ENCODE measurements at regions not wholly inside any gene's neighbourhood (a gene's known extent, or its start where the extent isn't known, plus 50 kb on each side); places are given as distances from the start of the nearest gene placed in this dataset.

- no peak overlapping the region for H3K4me3 ChIP-seq (replicated peaks; ENCODE audit: low read depth, low read length)
- DNase-seq (ENCODE audit: low read depth), result peak; percentile 22
- no peak for TF ChIP-seq CTCF (IDR thresholded peaks at IDR 0.05; ENCODE audit: low read length, missing control alignments)
These were observed 87.7 kb downstream of the DLL1 start for GRCh38 chr6:170203212-170203611.

GRCh38 chr6:170202416-170203135, 88.3 kb downstream of the DLL1 start:
- TF ChIP-seq CTCF (IDR thresholded peaks at IDR 0.05; ENCODE audit: low read length, missing control alignments), result no peak
- no peak overlapping the region for H3K4me3 ChIP-seq (replicated peaks; ENCODE audit: low read depth, low read length)
- no peak for DNase-seq (ENCODE audit: low read depth)

- DNase-seq (ENCODE audit: low read depth), result no peak
- TF ChIP-seq CTCF (IDR thresholded peaks at IDR 0.05; ENCODE audit: low read length, missing control alignments), result no peak
- H3K4me3 ChIP-seq (replicated peaks; ENCODE audit: low read depth, low read length), result no peak overlapping the region
These were observed 89.5 kb downstream of the DLL1 start for GRCh38 chr6:170201361-170201760.

- H3K4me3 ChIP-seq (replicated peaks; ENCODE audit: low read depth, low read length), result no peak overlapping the region
- peak; percentile 29 for DNase-seq (ENCODE audit: low read depth)
- no peak for TF ChIP-seq CTCF (IDR thresholded peaks at IDR 0.05; ENCODE audit: low read length, missing control alignments)
These were observed 90.4 kb downstream of the DLL1 start for GRCh38 chr6:170200458-170200891.

GRCh38 chr6:170199716-170200115, 91.2 kb downstream of the DLL1 start:
- DNase-seq (ENCODE audit: low read depth), result no peak
- TF ChIP-seq CTCF (IDR thresholded peaks at IDR 0.05; ENCODE audit: low read length, missing control alignments), result no peak
- H3K4me3 ChIP-seq (replicated peaks; ENCODE audit: low read depth, low read length), result no peak overlapping the region

- DNase-seq (ENCODE audit: low read depth), result no peak
- no peak for TF ChIP-seq CTCF (IDR thresholded peaks at IDR 0.05; ENCODE audit: low read length, missing control alignments)
- no peak overlapping the region for H3K4me3 ChIP-seq (replicated peaks; ENCODE audit: low read depth, low read length)
These were observed 92.6 kb downstream of the DLL1 start for GRCh38 chr6:170198298-170198697.

GRCh38 chr6:170193326-170193821, 97.5 kb downstream of the DLL1 start:
- DNase-seq (ENCODE audit: low read depth), result no peak
- H3K4me3 ChIP-seq (replicated peaks; ENCODE audit: low read depth, low read length), result no peak overlapping the region
- TF ChIP-seq CTCF (IDR thresholded peaks at IDR 0.05; ENCODE audit: low read length, missing control alignments), result no peak

Data from fibroblast of pulmonary artery (primary cell).